GM21786 (cell line): ENCODE measurements at regions not wholly inside any gene's neighbourhood (a gene's known extent, or its start where the extent isn't known, plus 50 kb on each side); places are given as distances from the start of the nearest gene placed in this dataset.

ENCODE experiments used
- ATAC-seq: cut with Tn5 transposase; IDR thresholded peaks from one replicate; pipeline ENCODE4 v1.9.1; 2021; ENCODE audit not compliant: unreplicated experiment

GRCh38 chr3:43155464-43156121 lies 49.7 kb upstream of the POMGNT2 start:
- ATAC-seq: no peak
